ENCODE measurements at regions not wholly inside any gene's neighbourhood (a gene's known extent, or its start where the extent isn't known, plus 50 kb on each side); places are given as distances from the start of the nearest gene placed in this dataset.
"Not testable (repeated sequence)": the region's sequence is repeated elsewhere in the genome, so short reads cannot be mapped to it uniquely, and the experiment has no call there.

DNA sequence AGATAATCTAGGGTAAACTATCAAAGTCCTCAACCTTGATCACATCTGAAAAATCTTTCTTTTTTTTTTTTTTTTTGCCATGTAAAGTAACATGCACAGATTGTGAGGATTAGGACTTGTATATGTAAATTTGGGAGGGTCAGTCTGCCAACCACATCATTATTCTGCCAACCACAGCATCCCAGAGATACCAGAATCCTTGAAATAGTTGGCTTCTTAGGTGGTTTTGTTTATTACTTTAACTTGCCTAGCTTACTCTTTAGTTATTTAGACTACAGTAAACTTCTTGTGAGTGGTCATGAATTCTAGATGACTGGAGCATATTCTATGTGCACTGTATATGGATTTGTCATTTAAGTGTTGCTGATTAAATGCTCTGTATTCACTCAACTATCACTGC, 242.1 kb upstream of the RBMS1 start:
- no peak for DNase-seq

- DNase-seq = no peak
Observed at GRCh38 chr2:160736148-160737028, 242.8 kb upstream of the RBMS1 start.

DNA sequence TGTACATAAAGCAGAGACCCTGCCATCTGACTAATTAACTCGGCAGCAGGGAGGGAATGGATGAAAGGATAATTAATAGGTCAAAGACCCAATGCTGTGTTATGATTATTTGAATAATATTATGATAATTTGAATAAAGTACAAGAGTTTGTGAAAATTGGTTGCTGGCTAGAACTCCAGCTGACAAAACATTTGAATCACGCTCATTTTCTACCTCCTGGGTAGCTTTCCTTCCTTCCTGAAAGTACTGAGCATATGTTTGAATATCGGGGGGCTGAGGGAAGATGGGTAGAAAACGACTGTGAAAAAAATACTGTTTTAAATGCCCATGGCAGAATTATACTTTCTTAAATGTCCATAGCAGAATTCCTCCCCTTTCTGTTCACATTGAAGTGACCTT, 243.6 kb upstream of the RBMS1 start:
- DNase-seq = no peak

- no peak for DNase-seq
Observed at GRCh38 chr2:160741271-160741670, 247.7 kb upstream of the RBMS1 start.

DNA sequence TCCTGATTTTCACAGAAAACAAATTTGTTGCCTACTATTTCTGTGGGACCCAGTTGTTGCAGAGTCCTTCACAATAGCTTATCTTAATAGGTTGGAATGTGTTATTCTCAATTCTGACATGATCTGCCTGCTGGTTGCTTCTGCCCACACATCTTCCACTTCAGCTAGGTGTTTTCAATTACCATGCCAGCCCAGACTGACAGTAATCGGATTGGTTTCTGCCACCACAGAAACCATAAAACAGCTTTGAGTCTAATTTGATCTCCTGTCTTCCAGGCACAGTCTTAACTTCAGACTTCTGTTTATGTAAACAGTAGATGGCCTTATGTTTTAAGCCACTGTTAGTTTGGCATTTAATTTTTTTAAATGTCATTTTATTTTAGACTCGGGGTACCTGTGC, 248.2 kb upstream of the RBMS1 start:
- DNase-seq = no peak

GRCh38 chr2:160742667-160743066, 249.1 kb upstream of the RBMS1 start:
- DNase-seq = no peak

GRCh38 chr2:160747501-160748170, 254.0 kb upstream of the RBMS1 start:
- DNase-seq = no peak

GRCh38 chr2:160751021-160751420, 257.4 kb upstream of the RBMS1 start:
- DNase-seq = no peak

DNA sequence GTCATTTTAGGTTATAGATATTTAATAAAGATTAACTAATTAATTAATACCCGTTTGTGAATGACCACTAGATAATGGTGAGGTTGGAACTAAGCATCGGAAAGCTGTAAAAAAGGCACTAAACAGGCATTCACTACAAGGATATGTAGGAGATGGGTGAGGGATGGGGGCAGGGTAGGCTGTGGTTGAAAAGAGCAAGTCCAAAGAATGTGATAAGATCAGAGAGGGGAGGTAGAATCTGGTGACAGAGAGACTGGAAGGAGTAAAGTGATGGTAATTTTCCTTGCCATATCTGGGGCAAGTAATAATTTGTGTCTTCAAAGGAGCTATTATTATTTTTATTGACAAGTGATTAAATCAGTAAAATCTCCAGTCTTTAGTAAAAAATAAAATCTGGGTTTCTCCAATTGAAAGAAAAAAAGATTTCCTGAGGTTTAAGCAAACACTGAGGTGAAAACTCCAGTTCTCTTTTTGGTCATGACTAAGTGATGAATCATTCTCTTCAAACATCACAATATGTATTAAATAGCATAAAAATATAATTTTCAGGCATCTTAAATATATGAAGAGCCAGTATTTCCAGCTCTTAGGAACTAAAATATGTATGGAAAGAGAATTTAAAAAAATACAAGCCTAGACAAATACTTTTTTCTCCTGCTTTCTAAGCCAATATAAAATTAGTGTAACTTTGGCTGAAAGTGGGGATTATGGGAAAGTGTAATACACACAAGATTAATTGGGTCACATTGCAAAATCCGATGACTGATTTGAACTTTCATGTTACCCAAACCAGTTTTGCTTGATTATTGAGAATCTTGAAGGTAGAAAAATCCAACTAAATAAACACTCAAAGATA, 259.1 kb upstream of the RBMS1 start:
- DNase-seq = no peak

GRCh38 chr2:160753331-160753654, 259.7 kb upstream of the RBMS1 start:
- no peak for DNase-seq

GRCh38 chr2:160753960-160754359, 260.4 kb upstream of the RBMS1 start:
- DNase-seq = no peak

- no peak for DNase-seq
Observed at GRCh38 chr2:160756481-160756880, 262.9 kb upstream of the RBMS1 start.

- DNase-seq = not testable (repeated sequence)
Observed at GRCh38 chr2:160762493-160763128, 269.0 kb upstream of the RBMS1 start.

- DNase-seq = no peak
Observed at GRCh38 chr2:160783474-160783873, 289.9 kb upstream of the RBMS1 start.

- no peak for DNase-seq
Observed at GRCh38 chr2:160784034-160784433, 290.4 kb upstream of the RBMS1 start.

GRCh38 chr2:160790738-160791137, 297.1 kb upstream of the RBMS1 start:
- no peak for DNase-seq

DNA sequence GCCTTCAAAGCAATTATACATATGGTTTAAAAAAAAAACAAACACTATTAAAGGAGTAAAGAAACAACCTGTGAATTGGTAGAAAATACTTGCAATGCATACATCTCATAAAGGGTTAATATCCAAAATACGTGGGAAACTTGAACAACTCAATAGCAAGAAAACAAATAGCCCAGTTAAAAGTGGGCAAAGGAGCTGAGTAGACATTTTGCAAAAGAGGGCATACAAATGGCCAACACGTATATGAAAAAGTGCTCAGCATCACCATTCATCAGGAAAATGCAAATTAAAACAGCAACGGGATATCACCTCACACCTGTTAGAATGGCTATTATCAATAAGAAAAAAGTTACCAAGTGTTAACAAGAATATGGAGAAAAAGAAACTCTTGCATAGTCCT, 298.3 kb upstream of the RBMS1 start:
- no peak for DNase-seq

DNA sequence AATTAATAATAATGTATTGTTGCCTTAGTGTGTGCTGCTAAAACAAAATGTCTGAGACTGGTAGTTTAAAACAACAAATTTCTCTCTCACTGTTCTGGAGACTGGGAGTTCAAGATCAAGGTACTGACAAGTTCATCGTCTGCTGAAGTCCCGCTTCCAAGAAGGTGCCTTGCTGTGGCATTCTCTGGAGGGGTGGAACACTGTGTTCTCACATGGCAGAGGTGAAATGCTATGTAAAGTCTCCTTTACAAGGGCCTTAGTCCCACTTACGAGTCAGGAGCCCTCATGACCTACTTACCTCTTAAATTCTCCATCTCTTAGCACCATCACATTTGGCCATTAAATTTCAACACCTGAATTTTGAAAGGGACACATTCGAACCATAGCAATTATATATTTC, 299.2 kb upstream of the RBMS1 start:
- DNase-seq = no peak

DNA sequence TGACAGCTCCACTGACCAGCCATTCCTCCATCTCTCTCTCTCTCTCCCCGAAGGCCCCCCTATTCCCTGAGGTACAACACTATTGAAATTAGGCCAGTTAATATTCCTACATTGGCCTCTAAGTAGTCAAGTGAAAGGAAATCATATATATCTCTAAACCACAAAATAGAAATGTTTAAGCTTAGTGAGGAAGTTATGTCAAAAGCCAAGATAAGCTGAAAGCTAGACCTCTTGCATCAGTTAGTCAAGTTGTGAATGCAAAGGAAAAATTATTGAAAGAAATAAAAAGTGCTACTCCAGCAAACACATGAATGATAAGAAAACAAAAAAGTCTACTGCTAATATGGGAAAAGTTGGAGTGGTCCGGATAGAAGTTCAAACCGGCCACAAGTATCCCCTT, 301.3 kb upstream of the RBMS1 start:
- no peak for DNase-seq

DNA sequence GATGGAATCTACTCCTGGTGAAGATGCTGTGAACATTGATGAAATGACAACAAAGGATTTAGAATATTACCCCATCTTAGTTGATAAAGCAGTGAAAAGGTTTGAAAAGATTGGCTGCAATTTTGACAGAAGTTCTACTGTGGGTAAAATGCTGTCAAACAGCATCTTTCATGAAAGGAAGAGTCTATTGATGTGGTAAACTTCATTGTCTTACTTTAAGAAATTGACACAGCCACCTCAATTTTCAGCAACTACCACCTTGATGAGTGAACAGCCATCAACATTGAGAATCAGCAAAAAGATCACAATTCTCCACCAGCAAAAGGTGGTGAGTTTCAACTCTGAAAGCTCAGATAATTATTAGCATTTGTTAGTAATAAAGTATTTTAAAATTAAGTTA, 310.3 kb upstream of the RBMS1 start:
- no peak for DNase-seq

DNA sequence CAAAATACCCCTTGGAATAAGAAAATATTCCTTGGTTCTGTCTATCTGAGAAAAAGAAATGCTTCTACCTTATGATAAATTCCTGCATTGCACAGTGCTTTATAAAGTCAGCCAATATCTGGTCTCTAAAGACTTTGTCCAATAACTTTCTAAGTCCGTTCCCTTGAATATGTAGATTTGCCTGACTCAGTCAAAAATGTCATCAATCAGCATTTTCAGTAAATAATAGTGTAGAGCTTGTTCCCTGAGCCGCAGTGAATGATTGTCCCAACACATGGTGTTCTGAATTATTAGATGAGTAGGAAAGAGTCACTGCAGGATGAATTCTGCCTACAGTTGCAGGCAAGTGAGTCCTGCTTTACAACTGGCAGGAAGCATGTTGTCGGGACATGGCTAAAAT, 316.8 kb upstream of the RBMS1 start:
- DNase-seq = no peak

- DNase-seq = no peak
Observed at GRCh38 chr2:160812830-160813505, 319.4 kb upstream of the RBMS1 start.

- no peak for DNase-seq
Observed at GRCh38 chr2:160813506-160813858, 319.9 kb upstream of the RBMS1 start.
